ENCODE measurements at regions not wholly inside any gene's neighbourhood (a gene's known extent, or its start where the extent isn't known, plus 50 kb on each side); places are given as distances from the start of the nearest gene placed in this dataset.
"Not testable (repeated sequence)": the region's sequence is repeated elsewhere in the genome, so short reads cannot be mapped to it uniquely, and the experiment has no call there.

GRCh38 chr18:29359222-29359621 is 1182.3 kb upstream of the CDH2 start:
- TF ChIP-seq CTCF (conservative IDR thresholded peaks at IDR 0.05; ENCODE audit: low read depth, low read length); EZH2 (IDR thresholded peaks at IDR 0.05; ENCODE audit: borderline replicate concordance, low read depth, low read length, poor library complexity, severe bottlenecking): not testable (repeated sequence)

Data from A673 (cell line).